H1 (cell line): ENCODE measurements at regions not wholly inside any gene's neighbourhood (a gene's known extent, or its start where the extent isn't known, plus 50 kb on each side); places are given as distances from the start of the nearest gene placed in this dataset.

Experiments
- CTCF ChIA-PET: fragments of 300-600 bp; sonication (Branson Sonifier 250); formaldehyde crosslinking; loops from one replicate; lab custom pipeline; 2021; ENCODE audit not compliant: partially characterized antibody; lab: Charles Lee
- POLR2A ChIA-PET: fragments of 300-600 bp; sonication (Branson Sonifier 250); formaldehyde crosslinking; loops from one replicate; lab custom pipeline; 2021; ENCODE audit warnings: inconsistent platforms; ENCODE audit not compliant: partially characterized antibody; lab: Charles Lee
- DNase-seq, 2 experiments: peaks; one replicate each; pipeline versions ENCODE4 v3.0.0 to v3.0.0-alpha.2; 2010 to 2022; ENCODE audit warnings: low spot score in 2 of 2, low read depth in 1 of 2, mixed read lengths in 1 of 2
- FAIRE-seq: peaks from 2 replicates; lab custom pipeline; 2011; peaks lifted over from hg19 to GRCh38; lab: Jason Lieb, UNC
- H2AFZ ChIP-seq: 2 replicates; pipeline ENCODE4 v1.8.1; 2012; ENCODE audit warnings: low read length, inconsistent platforms
- H2AK5ac ChIP-seq: 2 replicates; pipeline ENCODE4 v1.6.1; 2013; ENCODE audit warnings: low read depth, low read length
- H2BK120ac ChIP-seq: replicated peaks from 2 replicates; pipeline ENCODE3; 2013; ENCODE audit warnings: low read depth, low read length, inconsistent platforms
- H2BK12ac ChIP-seq: 2 replicates; pipeline ENCODE4 v1.6.1; 2013; ENCODE audit warnings: low read depth, low read length
- H2BK15ac ChIP-seq: 2 replicates; pipeline ENCODE4 v1.6.1; 2013; ENCODE audit warnings: low read length
- H2BK20ac ChIP-seq: 2 replicates; pipeline ENCODE4 v1.6.1; 2013; ENCODE audit warnings: low read length
- H2BK5ac ChIP-seq: 2 replicates; pipeline ENCODE4 v1.6.1; 2013; ENCODE audit warnings: low read depth, low read length
- H3K14ac ChIP-seq: 2 replicates; pipeline ENCODE4 v1.6.1; 2013; ENCODE audit warnings: inconsistent platforms; ENCODE audit not compliant: insufficient read length
- H3K18ac ChIP-seq: 2 replicates; pipeline ENCODE4 v1.6.1; 2013; ENCODE audit warnings: low read length; ENCODE audit errors: extremely low read depth
- H3K23ac ChIP-seq: 2 replicates; pipeline ENCODE4 v1.6.1; 2013; ENCODE audit warnings: inconsistent platforms; ENCODE audit not compliant: insufficient read length
- H3K23me2 ChIP-seq: 2 replicates; pipeline ENCODE4 v1.6.1; 2013; ENCODE audit warnings: low read depth, low read length
- H3K27ac ChIP-seq: 2 replicates; pipeline ENCODE4 v1.6.1; 2011; ENCODE audit warnings: low read depth, low read length, inconsistent platforms
- H3K27me3 ChIP-seq, 4 experiments: replicated peaks in 1 of 4; 1 replicate in 1 of 4; 2 replicates in 3 of 4; pipeline versions ENCODE4 v1.6.1 to v1.8.1; 2011 to 2013; ENCODE audit warnings: low read length in 3 of 4, mild to moderate bottlenecking in 3 of 4, inconsistent platforms in 2 of 4, mixed read lengths in 2 of 4, moderate library complexity in 1 of 4; ENCODE audit not compliant: control insufficient read depth in 3 of 4, insufficient read depth in 3 of 4; ENCODE audit errors: extremely low read depth in 1 of 4
- H3K36me3 ChIP-seq, 4 experiments: 2 replicates each; pipeline versions ENCODE4 v1.6.1 to v1.8.1; 2011 to 2013; ENCODE audit warnings: mild to moderate bottlenecking in 4 of 4, low read length in 3 of 4, moderate library complexity in 2 of 4, control low read depth in 1 of 4, inconsistent platforms in 1 of 4; ENCODE audit not compliant: insufficient read depth in 4 of 4, control insufficient read depth in 2 of 4
- H3K4ac ChIP-seq: replicated peaks from 2 replicates; pipeline ENCODE3; 2013; ENCODE audit warnings: low read length, low read depth, mixed read lengths, inconsistent platforms; ENCODE audit not compliant: insufficient read length
- H3K4me1 ChIP-seq, 4 experiments: replicated peaks in 1 of 4; 1 replicate in 1 of 4; 2 replicates in 3 of 4; pipeline versions ENCODE4 v1.6.1 to v1.8.1; 2011 to 2013; ENCODE audit warnings: low read length in 3 of 4, inconsistent platforms in 2 of 4, mixed read lengths in 1 of 4; ENCODE audit not compliant: insufficient read depth in 4 of 4, control insufficient read depth in 3 of 4
- H3K4me2 ChIP-seq, 2 experiments: 2 replicates each; pipeline versions ENCODE4 v1.6.1 to v1.8.1; 2011 to 2013; ENCODE audit warnings: low read depth in 2 of 2, low read length in 2 of 2, control low read depth in 1 of 2, inconsistent platforms in 1 of 2, mild to moderate bottlenecking in 1 of 2; ENCODE audit not compliant: insufficient read depth in 1 of 2
- H3K4me3 ChIP-seq, 4 experiments: fragments of 200-600, 300-600 bp in 1 of 4; sonication (generic), shearing (Covaris generic), sonication (Bioruptor Twin) in 1 of 4; 2 replicates each; pipeline versions ENCODE4 v1.5.1 to v1.8.1; 2011 to 2016; ENCODE audit warnings: low read length in 4 of 4, low read depth in 3 of 4, control low read depth in 2 of 4, inconsistent platforms in 2 of 4, mild to moderate bottlenecking in 2 of 4, mixed read lengths in 1 of 4, moderate library complexity in 1 of 4; ENCODE audit not compliant: insufficient read depth in 2 of 4; ENCODE audit errors: extremely low read depth in 1 of 4
- H3K56ac ChIP-seq: replicated peaks from 2 replicates; pipeline ENCODE3; 2013; ENCODE audit warnings: low read depth, mild to moderate bottlenecking, mixed read lengths, low read length, inconsistent platforms; ENCODE audit not compliant: insufficient read length
- H3K79me1 ChIP-seq: 2 replicates; pipeline ENCODE4 v1.6.1; 2013; ENCODE audit warnings: low read depth, low read length, control low read depth
- H3K79me2 ChIP-seq, 2 experiments: 2 replicates each; pipeline versions ENCODE4 v1.6.1 to v1.8.1; 2012 to 2013; ENCODE audit warnings: low read length in 2 of 2, mild to moderate bottlenecking in 2 of 2, inconsistent platforms in 1 of 2; ENCODE audit not compliant: insufficient read depth in 2 of 2, control insufficient read depth in 1 of 2
- H3K9ac ChIP-seq, 4 experiments: replicated peaks in 1 of 4; 1 replicate in 1 of 4; 2 replicates in 3 of 4; pipeline versions ENCODE4 v1.6.1 to v1.8.1; 2011 to 2013; ENCODE audit warnings: low read depth in 3 of 4, low read length in 3 of 4, control low read depth in 2 of 4, mild to moderate bottlenecking in 2 of 4, moderate library complexity in 2 of 4, inconsistent platforms in 1 of 4; ENCODE audit errors: extremely low read depth in 1 of 4
- H3K9me3 ChIP-seq, 2 experiments: 2 replicates each; pipeline versions ENCODE4 v1.6.1 to v1.8.1; 2012 to 2013; ENCODE audit warnings: mild to moderate bottlenecking in 2 of 2, moderate library complexity in 2 of 2, control low read depth in 1 of 2, inconsistent platforms in 1 of 2, low read depth in 1 of 2, low read length in 1 of 2, mixed read lengths in 1 of 2; ENCODE audit not compliant: insufficient read depth in 2 of 2
- H4K20me1 ChIP-seq, 2 experiments: replicated peaks in 1 of 2; 2 replicates each; pipeline versions ENCODE3 to v1.8.1; 2011 to 2013; ENCODE audit warnings: inconsistent platforms in 2 of 2, low read length in 2 of 2, mild to moderate bottlenecking in 1 of 2; ENCODE audit not compliant: insufficient read depth in 2 of 2, control insufficient read depth in 1 of 2
- H4K5ac ChIP-seq: 2 replicates; pipeline ENCODE4 v1.6.1; 2013; ENCODE audit warnings: low read length, low read depth, mixed read lengths, inconsistent platforms; ENCODE audit not compliant: insufficient read length
- H4K8ac ChIP-seq: 2 replicates; pipeline ENCODE4 v1.8.0; 2013; ENCODE audit warnings: mild to moderate bottlenecking, moderate library complexity, low read length, inconsistent platforms; ENCODE audit not compliant: insufficient read depth; ENCODE audit errors: extremely low read depth
- H4K91ac ChIP-seq: replicated peaks from 2 replicates; pipeline ENCODE3; 2013; ENCODE audit warnings: low read length, mixed read lengths, inconsistent platforms; ENCODE audit not compliant: insufficient read length
- ATF2 ChIP-seq: IDR thresholded peaks from 2 replicates; pipeline ENCODE4 v1.6.1; 2012; ENCODE audit warnings: low read length, inconsistent platforms
- BCL11A ChIP-seq, 2 experiments: IDR thresholded peaks; one replicate each; pipeline ENCODE4 v1.6.1; 2011; ENCODE audit warnings: low read depth in 2 of 2, low read length in 2 of 2, mild to moderate bottlenecking in 2 of 2
- BRCA1 ChIP-seq: IDR thresholded peaks from 2 replicates; pipeline ENCODE4 v1.6.1; 2012; ENCODE audit warnings: low read depth, low read length, improper control_type of control experiment
- CEBPB ChIP-seq: IDR thresholded peaks from 2 replicates; pipeline ENCODE4 v1.6.1; 2012; ENCODE audit warnings: low read depth, low read length
- CTBP2 ChIP-seq: IDR thresholded peaks from 2 replicates; pipeline ENCODE4 v1.7.0; 2011; ENCODE audit warnings: borderline replicate concordance, mild to moderate bottlenecking, moderate library complexity, mixed read lengths, low read length; ENCODE audit not compliant: insufficient read depth, insufficient read length
- FOSL1 ChIP-seq: IDR thresholded peaks from 2 replicates; pipeline ENCODE4 v1.6.1; 2011; ENCODE audit warnings: mild to moderate bottlenecking, low read depth, low read length, moderate library complexity; ENCODE audit not compliant: insufficient read depth
- KDM4A ChIP-seq: IDR thresholded peaks from one replicate; pipeline ENCODE4 v1.7.1; 2012; ENCODE audit warnings: low read depth, mild to moderate bottlenecking, moderate library complexity, low read length, inconsistent platforms; ENCODE audit not compliant: severe bottlenecking
- MAX ChIP-seq: IDR thresholded peaks from 2 replicates; pipeline ENCODE4 v1.6.1; 2012; ENCODE audit warnings: inconsistent platforms
- SIN3A ChIP-seq, 2 experiments: IDR thresholded peaks in 1 of 2; conservative IDR thresholded peaks in 1 of 2; 2 replicates each; pipeline ENCODE4 v1.6.1; 2011 to 2012; ENCODE audit warnings: low read length in 2 of 2, improper control_type of control experiment in 1 of 2, low read depth in 1 of 2, mild to moderate bottlenecking in 1 of 2
- SP4 ChIP-seq: IDR thresholded peaks from 2 replicates; pipeline ENCODE4 v1.6.1; 2012; ENCODE audit warnings: low read length, inconsistent platforms
- TAF7 ChIP-seq: optimal IDR thresholded peaks from 2 replicates; pipeline ENCODE3; 2011; ENCODE audit warnings: low read depth, mild to moderate bottlenecking, inconsistent platforms, low read length, moderate library complexity, borderline replicate concordance
- WGBS, 2 experiments: shearing (Covaris generic) in 1 of 2; methylation state at CpG; one replicate each; pipeline versions ENCODE4 v1.1.6 to v1.1.7; 2013 to 2015; ENCODE audit warnings: low lambda C conversion rate in 2 of 2, mixed read lengths in 2 of 2, inconsistent platforms in 1 of 2, low coverage in 1 of 2, missing lambda C conversion rate in 1 of 2; ENCODE audit not compliant: insufficient replicate concordance in 2 of 2, insufficient coverage in 1 of 2, insufficient read length in 1 of 2; ENCODE audit errors: extremely low coverage in 1 of 2, missing lambda C conversion rate in 1 of 2; 5-methylcytosine and 5-hydroxymethylcytosine counted together

GRCh38 chr16:49024896-49025295, 256.7 kb downstream of the CBLN1 start:
- Histone ChIP-seq H2BK12ac (no peak overlapping the region), H3K79me1 (no peaks in the 10 kb centered on the region), H2BK120ac (no peak overlapping the region), H3K56ac (no peak overlapping the region), H3K4me2 (no peak overlapping the region), H3K23ac (no peak overlapping the region), H4K8ac (no peak overlapping the region), H3K4ac (no peak overlapping the region), H2AK5ac (no peak overlapping the region), H3K4me1 (peaks cover 7 to 24% (median 18%) of the 10 kb centered on the region in 4 experiments), H3K18ac (no peak overlapping the region; the same call in 1 of the 2 replicates), H2BK15ac (no peak overlapping the region), H3K4me3 (no peak overlapping the region), H3K79me2 (no peaks in the 10 kb centered on the region), H2BK5ac (no peak overlapping the region), H3K23me2 (no peaks in the 10 kb centered on the region; the same call in 1 of the 2 replicates), H3K14ac (no peak overlapping the region), H3K27me3 (no peaks in the 10 kb centered on the region; a peak in 1 of 7 replicates), H3K27ac (no peak overlapping the region), H3K9ac (no peak overlapping the region), H4K5ac (no peak overlapping the region), H2BK20ac (no peak overlapping the region), H3K9me3 (no peaks in the 10 kb centered on the region), H4K91ac (no peak overlapping the region), H4K20me1 (no peaks in the 10 kb centered on the region), H3K36me3 (no peaks in the 10 kb centered on the region), H2AFZ (no peak overlapping the region)
- CTCF ChIA-PET: no interaction called here
- WGBS, 2 experiments: 92% methylated on average over 8 of the region's 8 CpGs; no CpG with 5 or more reads in 1 of the 2 experiments
- FAIRE-seq (no peak), DNase-seq (no peak)
- POLR2A ChIA-PET: no interaction called here
- TF ChIP-seq SP4: no peak
- TF ChIP-seq CTBP2: no peak
- no peak for TF ChIP-seq BCL11A (IDR thresholded peaks at IDR 0.05; ENCODE audit: low read depth in 2 of 2, low read length in 2 of 2)
- no peak for TF ChIP-seq CEBPB
- no peak for TF ChIP-seq TAF7
- TF ChIP-seq ATF2: no peak
- no peak for TF ChIP-seq SIN3A (conservative IDR thresholded peaks at IDR 0.05 in 1 of 2, IDR thresholded peaks at IDR 0.05 in 1 of 2; ENCODE audit: low read depth in 1 of 2, low read length in 2 of 2)
- no peak for TF ChIP-seq MAX
- no peak for TF ChIP-seq KDM4A
- no peak for TF ChIP-seq BRCA1
- no peak for TF ChIP-seq FOSL1
